HG02623 (cell line): ENCODE measurements at regions not wholly inside any gene's neighbourhood (a gene's known extent, or its start where the extent isn't known, plus 50 kb on each side); places are given as distances from the start of the nearest gene placed in this dataset.
"Not testable (repeated sequence)": the region's sequence is repeated elsewhere in the genome, so short reads cannot be mapped to it uniquely, and the experiment has no call there.

Experiments
- ATAC-seq: cut with Tn5 transposase; IDR thresholded peaks from one replicate; pipeline ENCODE4 v1.9.1; 2021; ENCODE audit warnings: moderate library complexity; ENCODE audit not compliant: unreplicated experiment

GRCh38 chrX:40885989-40886388, 150.6 kb upstream of the MED14 start:
- no peak for ATAC-seq

- no peak for ATAC-seq
Observed at GRCh38 chrX:40887476-40887875, 152.1 kb upstream of the MED14 start.

DNA sequence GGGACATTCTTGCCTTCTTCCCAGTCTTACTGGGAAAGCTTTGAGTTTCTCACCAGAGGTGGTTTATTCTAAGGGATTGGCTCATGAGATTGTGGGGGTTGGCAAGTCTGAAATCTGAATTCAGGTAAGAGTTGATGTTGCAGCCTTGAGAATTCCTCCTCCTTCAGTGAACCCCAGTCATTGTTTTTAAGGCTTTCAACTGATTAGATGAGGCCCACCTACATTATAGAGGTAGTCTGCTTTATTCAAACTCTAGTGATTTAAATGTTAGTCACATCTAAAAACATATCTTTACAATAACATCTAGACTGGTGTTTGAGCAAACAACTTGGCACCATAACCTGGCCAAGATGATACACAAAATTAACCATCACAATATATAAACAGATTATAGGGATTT, 156.5 kb upstream of the MED14 start:
- ATAC-seq = no peak

GRCh38 chrX:40893251-40893910, 158.0 kb upstream of the MED14 start:
- ATAC-seq = no peak

DNA sequence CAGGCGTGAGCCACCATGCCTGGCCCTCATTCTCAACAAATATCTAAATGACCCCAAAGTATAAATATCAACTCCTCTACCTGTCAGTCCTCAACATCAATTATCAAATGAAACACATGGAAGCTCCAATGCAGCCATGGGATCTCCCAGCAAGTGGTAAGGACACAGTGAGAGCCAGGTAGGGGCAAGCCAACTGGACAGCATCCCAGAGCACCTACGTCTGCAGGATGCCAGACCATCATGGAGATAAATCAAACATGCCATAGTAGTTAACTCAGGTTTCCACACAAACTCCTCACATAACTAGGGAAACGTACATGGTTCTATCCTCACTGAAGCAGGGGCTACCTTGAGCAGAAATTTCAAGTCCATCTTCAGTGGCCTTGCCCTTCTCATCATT, 159.9 kb upstream of the MED14 start:
- no peak for ATAC-seq

DNA sequence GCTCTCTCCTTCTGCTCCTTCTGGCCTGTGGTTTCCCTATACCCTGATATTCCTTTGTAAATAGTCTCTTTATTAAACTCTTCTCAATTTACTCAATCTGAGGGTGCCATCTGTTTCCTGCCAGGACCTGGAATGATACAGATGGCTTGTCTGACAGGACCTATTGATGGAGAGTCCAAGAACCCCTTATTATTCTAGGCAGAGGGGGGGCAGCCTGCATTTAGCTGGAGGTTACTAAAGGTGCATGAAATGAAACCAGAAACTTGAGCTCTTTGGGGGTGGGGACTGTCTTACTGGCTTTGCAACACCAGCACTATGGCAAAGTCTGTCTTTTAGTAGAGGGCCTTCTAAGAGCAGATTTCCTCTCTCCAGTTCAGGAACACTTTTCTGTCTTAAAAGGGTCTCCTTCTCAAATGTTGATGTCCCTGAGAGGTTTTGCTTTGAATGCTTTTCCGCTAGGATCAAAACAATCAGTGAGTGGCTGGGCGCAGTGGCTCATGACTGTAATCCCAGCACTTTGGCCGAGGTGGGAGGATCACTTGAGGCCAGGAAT, 162.5 kb upstream of the MED14 start:
- no peak for ATAC-seq

- not testable (repeated sequence) for ATAC-seq
Observed at GRCh38 chrX:40904739-40905138, 169.4 kb upstream of the MED14 start.

- ATAC-seq = no peak
Observed at GRCh38 chrX:40908026-40908425, 172.7 kb upstream of the MED14 start.

DNA sequence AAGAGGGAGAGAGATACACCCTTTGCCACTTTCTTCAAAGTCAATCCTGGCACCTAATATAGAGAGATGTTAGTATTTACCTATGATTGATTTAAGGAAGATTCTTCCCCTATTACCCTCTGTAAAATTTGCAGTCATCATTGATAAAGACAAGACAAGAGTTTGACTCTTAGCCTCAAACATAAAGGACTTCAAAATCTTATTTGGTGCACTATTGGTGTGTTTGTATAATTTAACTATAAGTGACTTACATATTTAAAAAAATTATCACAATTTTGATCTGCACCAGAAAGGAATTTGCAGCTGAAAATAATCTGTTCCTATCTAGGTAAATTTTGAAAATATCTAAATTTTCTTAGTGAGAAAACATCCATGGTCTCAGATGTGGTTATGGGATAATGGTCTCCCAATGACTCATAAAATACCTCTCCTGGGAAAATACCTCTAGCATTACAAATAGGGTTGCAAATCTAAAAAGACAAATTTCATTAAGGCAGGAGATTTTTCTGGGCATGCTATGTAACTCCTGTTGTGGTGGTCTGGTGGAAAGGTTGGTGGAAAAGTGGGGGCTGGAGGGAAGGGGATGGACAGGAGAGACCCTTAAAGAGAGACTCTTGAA, 173.6 kb upstream of the MED14 start:
- ATAC-seq = no peak

DNA sequence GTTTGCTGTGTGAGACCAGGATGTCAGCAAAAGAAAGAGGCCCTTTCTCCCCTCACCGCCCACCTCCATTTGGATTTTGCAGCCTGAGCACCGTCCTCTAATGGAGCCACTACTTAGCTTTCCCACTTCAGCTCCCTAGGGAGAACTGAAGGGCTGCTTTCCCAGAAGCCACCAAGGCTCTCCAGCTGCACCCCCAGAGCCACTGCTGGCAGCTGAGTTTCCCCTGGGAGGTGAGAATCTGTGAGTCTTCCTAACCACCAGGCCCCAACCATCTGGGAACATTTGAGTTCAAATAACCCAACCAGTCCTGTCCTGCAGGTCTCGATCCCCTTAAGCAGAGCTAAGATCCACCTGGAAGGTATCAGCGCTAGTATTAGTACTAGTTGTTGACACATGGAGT, 173.1 kb upstream of the USP9X start:
- no peak for ATAC-seq

DNA sequence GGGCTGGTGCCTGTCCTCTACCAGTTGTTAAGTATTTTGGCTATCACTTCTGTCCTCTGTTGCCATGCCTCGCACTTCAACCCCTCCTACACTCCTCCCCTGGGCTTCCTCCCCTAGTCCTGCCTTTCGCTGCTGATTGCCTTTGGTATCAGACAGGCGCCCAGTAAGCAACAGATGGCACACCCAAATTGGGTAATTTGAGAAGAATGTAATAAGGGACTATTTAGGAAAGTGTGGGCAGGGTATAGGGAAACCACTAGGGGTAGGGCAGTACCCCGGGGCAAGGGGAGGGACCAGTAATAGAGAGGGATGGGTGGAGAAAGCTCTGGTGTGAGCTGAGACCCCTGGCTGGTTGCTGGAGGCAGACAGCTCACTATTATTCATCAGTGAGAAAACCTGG, 172.7 kb upstream of the USP9X start:
- no peak for ATAC-seq

GRCh38 chrX:40920351-40920750, 164.9 kb upstream of the USP9X start:
- no peak for ATAC-seq

- no peak for ATAC-seq
Observed at GRCh38 chrX:40922307-40922706, 162.9 kb upstream of the USP9X start.

DNA sequence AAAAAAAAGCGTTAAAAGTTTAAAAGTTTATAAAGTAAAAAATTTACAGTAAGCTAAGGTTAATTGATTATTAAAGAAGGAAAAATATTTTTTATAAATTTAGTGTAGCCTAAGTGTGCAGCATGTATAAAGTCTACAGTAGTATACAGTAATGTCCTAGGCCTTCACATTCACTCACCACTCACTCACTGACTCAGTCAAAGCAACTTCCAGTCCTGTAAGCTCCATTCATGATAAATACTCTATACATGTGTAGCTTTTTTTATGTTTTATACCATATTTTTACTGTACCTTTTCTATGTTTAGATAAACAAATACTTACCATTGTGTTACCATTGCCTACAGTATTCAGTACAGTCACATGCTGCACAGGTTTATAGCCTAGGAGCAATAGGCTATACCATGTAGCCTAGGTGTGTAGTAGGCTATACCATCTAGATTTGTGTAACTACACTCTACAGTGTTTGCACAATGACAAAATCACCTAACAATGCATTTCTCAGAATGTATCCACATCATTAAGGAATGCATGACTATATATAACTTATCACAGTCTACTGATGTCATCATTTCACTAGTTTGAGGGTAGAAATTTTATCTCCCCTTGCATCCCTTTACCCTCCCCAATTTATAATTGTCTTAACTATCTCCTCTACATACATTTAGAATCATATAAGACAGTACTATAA, 158.4 kb upstream of the USP9X start:
- not testable (repeated sequence) for ATAC-seq

GRCh38 chrX:40928076-40928475, 157.2 kb upstream of the USP9X start:
- ATAC-seq = no peak

DNA sequence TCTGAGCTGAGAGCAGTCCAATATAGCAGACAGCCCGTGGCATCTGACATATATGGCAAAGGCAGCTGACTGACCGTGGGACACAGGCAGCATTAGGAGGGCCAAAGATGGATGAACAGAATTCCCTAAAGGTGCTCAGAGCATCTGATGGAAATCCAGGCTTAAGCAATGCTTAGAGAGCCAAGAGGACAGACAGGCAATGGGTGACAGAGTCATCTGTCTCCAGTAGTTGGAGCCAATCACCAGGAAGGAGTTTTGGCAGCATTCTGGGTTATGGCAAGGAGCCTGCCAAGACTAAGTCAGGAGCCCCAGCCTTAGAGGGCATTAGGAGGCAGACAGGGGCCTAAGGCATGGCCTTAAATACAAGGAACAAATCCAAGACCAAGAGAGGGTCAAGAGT, 153.3 kb upstream of the USP9X start:
- ATAC-seq = no peak

DNA sequence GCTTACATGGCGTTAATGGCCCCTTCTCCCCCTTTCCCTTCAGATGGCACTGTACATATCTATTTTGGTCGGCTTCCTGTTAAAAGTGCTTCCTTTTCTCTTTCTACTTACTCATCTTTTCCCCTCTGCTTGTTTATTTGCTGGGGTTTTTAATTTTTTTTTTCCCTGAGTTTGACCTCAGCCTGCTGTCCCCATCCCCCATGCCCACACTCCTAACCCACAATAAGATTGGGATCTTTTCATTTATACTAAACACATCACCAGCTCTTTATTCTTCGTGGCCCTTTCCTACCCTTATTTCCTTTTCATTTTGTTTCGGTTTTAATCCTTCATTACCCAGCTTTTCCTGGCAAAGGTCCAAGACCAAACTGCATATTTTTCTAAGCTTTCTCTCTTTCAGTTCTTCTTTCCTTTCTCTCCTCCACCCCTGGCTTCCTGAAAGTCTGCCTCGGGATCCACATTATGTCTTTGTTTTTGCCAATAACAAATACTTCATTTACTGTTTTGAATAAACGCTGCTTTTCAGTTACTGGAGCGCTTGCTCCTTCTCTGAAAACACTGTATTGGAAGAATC, 152.0 kb upstream of the USP9X start:
- no peak for ATAC-seq

DNA sequence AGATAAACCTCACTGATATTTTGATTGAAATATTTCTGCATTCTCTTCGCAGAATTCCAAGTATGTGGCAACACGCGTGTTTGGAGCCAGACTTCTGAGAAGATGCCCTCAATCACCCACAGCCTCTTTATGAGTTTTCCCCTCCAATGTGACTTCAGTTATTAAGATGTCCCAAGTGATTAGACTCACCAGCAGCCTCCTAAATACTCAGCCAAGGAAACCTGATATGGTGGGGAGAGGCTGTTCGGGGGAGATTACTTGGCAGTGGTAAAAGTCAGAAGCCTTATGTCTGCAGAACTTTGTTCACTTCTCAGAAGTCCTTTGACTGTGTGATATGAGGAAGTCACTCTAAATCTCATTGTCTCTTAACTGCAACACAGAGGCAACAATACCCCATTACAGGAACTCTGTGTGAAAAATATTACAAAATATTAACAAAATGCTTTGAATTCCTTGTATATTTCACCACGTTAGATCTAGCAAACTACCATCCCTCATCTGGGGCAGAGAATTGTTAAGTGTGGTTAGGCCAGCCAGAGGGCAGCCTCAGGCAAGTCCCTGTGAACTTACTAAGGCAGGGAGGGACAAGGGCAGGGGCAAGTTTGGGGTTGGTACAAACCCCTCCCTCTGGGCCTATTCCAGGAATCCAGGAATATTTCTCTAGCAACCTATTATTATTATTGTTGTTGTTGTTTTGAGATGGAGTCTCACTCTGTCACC, 151.4 kb upstream of the USP9X start:
- no peak for ATAC-seq

- no peak for ATAC-seq
Observed at GRCh38 chrX:40936827-40937226, 148.4 kb upstream of the USP9X start.

GRCh38 chrX:40938423-40938822, 146.8 kb upstream of the USP9X start:
- no peak for ATAC-seq

DNA sequence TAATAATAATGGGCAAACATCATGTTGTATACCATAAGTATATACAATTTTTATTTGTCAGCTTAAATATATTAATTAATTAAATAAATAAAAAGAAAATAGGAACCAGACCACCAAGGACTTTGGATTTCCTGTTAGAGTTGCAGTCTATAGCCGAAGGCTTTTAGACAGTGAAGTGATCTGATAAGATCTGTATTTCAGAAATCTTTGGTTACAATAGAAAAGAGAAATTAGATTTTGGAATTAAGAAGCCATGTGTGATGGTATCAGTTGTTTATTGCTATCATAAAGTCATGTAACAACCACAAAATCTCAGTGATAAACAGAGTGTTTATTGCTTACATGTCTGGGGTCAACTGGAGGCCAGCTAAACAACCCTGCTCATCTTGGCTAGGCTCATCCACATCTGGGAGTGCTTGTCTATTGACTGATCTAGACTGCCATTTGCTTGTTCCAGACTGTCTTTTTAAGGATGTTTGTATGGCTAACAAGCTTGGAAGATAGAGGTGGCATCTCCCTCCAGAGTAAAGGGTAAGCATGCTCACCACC, 142.1 kb upstream of the USP9X start:
- ATAC-seq = no peak
